HG03097 (cell line): ENCODE measurements at regions not wholly inside any gene's neighbourhood (a gene's known extent, or its start where the extent isn't known, plus 50 kb on each side); places are given as distances from the start of the nearest gene placed in this dataset.
"Not testable (repeated sequence)": the region's sequence is repeated elsewhere in the genome, so short reads cannot be mapped to it uniquely, and the experiment has no call there.

Source experiments
- ATAC-seq: cut with Tn5 transposase; IDR thresholded peaks from one replicate; pipeline ENCODE4 v1.9.1; 2021; ENCODE audit not compliant: unreplicated experiment, low FRiP score

DNA sequence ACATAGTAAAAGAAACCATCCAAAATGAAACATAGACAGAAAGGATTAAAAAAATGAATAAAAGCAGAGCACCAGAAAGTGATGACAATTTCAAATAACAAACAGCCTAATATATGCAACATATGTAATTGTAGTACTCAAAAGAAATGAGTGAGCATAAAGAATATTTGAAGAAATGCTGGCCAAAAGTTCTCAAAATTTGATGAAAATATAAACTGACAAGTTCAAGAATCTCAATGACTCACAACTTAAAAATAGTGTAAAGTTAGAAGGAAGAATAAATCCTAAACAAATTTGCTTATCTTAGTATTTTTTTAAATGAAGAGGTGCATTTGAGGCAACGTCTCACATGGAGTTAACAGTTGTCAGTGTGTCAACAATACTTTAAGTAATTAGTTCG lies 498.9 kb downstream of the SLC6A15 start:
- ATAC-seq, result no peak

DNA sequence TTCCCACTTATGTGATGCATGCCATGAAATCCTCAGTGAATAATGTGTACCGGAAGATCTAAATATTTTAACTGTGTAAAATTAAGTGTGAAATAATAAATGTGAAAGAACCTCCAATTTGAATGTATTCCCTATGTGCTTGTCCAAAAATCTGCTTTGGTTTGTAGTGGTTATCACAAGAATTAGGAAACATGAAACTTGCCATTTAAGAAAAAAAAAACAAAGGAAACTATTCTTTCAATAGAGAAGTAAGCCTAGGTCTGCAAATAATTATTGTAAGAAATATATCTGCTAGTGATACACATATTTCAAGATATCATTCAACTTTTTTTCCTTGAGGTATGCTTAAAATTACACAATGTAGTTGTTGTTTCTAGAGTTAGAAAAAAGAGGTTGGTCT lies 500.4 kb downstream of the SLC6A15 start:
- ATAC-seq, result no peak

DNA sequence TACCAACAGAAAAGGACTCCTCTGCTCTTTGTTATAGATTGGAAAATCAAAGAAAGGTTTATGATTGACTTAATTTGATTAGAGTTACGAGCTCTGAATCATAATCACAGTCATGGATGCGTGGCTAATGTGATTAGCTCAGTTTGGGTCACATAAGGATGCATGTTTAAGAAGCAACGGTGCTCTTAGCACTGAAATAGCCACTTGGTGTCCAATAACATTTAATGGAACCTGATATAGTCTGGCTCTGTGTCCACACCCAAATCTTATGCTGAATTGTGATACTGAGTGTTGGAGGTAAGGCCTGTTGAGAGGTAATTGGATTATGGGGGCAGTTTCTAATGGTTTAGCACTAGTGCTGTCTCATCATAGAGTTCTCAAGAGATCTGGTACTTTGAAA lies 501.6 kb downstream of the SLC6A15 start:
- no peak for ATAC-seq

DNA sequence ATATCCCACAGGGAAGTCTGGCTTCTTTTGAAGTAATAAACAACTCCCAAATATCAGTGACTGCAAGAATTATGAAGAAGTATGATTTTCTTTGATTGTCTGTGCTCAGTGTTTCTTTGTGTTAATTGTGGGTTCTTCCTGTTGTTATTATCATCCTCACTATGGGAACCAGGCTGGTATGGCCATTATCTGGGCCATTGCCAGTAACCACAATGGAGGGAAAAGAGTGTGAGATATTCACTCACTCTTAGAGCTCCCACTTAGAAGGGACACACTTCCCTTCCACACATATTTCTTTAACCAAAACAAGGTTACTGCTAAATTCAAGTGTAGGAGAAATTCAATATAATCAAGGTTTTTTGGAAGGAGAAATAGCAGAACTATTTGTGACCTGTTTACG lies 503.7 kb downstream of the SLC6A15 start:
- ATAC-seq, result no peak

DNA sequence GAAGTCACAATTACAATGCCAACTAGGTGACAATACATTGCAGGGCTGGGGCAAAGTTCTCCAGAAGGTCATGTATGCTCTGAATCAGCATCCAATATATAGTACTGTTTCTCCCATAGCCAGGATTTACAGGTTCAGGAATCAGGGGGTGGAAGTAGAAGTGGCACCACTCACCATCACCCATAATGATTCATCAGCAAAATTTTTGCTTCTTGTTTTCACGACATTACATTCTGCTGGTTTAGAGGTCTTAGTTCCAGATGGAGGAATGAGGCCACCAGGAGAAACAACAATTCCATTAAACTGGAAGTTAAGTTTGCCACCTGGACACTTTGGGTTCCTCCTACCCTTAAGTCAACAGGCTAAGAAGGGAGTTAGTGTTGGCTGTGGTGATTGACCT lies 505.9 kb downstream of the SLC6A15 start:
- ATAC-seq, result not testable (repeated sequence)

DNA sequence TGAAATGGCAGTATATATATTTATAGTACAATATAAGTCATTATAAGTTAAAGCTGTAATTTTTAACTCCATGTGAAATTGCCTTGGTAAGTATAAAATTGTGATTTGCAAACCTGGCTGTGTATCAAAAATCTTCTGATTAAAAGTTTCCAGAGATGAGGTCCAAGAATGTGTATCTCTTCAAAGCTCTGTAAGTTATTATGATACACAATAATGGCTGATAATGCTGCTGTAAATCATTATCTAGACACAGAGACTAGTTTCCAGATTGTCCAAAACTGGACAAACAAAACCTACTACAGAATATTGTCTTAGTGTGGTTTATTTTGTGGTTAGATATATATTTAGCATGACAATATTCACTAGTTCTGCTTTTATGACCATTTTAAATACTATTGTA lies 514.8 kb downstream of the SLC6A15 start:
- no peak for ATAC-seq

DNA sequence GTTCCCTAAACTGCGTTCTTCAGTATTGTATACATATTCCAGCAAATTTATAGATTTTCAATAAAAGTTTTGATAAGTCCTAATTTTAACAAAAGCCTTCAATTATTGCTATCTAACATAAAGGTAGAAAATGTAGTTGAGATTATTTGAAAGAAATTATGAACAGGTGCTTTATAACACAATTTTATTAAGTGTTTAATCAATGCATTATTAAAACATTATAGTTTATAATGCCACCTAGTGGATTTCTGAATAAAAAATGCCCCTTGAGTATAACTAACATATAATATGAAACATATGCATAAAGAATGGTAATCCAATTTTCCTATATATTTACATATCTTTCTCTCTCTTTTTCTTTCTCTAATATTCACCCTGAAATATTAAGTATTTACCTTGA lies 515.3 kb downstream of the SLC6A15 start:
- ATAC-seq, result no peak

DNA sequence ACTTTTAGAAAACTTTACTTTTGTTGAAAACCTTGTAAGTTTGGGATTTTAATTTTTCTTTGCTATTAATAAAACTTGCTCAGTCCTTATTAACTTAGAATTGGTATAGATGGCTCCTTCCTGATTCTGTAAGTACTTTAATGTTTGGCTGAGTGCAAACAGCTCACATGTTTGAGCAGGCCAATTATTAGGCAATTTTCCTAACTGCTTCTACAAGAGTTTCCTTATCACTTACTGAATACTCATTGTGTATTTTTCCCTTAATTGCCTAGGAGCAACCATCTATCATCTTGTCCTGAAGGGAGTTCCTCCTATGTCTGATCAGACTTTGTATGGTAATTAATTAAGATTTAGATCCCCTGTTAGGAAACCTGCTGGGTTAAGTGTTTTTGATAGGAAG lies 521.4 kb downstream of the SLC6A15 start:
- ATAC-seq, result not testable (repeated sequence)

DNA sequence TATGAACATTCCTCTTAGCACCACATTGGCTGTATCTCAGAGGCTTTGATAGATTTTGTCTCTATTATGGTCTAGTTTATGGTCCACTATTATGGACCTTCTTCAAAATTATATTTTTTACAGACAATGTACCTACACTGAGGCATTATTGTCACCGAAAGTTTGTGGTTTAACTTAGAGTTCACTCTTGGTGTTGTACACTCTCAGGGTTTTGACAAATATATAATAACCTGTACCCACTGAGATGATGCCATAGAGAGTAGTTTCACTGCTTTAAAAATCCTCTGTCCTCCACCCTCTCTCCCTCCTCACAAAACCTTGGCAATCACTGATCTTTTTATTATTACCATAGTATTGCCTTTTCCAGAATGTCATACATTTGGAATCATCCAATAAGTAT lies 528.2 kb downstream of the SLC6A15 start:
- ATAC-seq, result no peak

DNA sequence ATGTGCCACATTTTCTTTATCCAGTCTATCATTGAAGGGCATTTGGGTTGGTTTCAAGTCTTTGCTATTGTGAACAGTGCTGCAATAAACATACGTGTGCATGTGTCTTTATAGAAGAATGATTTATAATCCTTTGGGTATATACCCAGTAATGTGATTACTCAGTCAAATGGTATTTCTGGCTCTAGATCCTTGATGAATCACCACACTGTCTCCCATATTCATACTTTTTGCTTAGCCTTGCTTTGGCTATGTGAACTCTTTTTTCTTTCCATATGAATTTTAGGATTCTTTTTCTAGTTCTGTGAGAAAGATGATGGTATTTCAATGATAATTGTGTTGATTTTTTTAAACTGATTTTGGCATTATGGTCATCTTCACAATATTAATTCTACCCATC lies 530.1 kb downstream of the SLC6A15 start:
- ATAC-seq, result not testable (repeated sequence)

DNA sequence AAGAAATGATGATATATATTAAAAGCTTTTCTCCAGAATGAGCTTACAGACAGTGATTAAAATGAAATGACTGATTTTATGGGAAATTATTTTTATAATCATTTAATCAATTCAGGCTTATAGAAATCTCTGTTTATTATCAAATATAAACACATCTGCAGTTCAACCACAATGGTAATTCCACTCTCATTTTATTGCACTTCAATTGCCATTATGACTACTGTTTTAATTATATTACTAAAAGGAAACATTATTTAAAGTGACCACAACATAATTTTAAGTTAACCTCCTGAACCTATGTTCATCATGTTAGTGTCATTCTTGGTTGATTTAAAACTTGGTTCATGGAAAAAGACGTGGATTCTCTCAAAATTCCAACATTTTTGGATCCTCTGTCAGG lies 536.3 kb downstream of the SLC6A15 start:
- no peak for ATAC-seq

DNA sequence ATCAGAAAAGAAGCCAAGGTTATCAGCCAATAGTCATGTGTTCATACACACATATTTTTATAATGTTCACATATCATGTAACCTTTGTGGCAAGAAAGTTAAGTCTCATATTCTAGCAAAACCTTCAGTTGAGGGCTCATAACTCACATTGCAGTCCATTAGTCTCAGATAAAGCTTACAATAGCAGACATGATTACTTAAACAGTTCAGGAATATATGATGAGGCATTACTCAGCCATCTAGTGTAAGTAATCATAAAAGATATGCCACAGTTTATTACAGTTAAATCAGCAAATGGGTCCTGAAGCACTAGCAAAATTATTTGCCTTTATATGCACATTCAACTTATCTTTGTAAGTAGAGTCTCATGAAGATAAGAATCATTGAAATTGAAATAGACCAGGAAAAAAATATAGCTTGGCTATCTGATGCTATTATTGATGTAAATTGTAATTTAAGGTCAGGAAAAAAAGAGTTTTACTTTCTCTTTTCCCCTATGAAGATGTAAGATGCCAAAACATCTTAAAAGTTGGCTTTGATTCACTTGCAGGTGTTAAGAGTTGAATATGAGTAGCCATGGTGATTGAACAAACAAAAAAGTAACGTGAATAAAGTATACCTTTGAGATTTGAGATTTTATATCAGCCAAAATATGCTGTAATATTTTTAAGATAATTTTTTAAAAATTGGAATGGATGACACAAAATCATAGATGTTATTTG lies 537.0 kb downstream of the SLC6A15 start:
- no peak for ATAC-seq

DNA sequence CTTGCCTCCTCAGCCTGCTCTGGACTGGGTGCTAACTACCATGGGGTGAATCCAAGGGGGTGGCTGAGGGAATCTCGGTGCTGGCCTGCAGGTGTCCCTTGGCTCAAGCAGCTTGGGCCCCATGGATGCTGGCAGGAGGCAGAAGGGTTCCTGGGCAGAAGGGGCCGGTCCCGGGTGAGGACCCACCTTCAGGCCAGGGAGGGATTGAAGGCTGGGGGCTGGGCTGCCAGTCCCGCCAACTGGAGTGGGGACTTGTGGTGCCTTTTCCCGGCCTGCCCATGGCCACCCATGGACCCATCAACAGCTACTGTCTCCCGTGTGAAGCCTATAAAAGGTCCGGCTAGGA lies 550.1 kb downstream of the SLC6A15 start:
- no peak for ATAC-seq

DNA sequence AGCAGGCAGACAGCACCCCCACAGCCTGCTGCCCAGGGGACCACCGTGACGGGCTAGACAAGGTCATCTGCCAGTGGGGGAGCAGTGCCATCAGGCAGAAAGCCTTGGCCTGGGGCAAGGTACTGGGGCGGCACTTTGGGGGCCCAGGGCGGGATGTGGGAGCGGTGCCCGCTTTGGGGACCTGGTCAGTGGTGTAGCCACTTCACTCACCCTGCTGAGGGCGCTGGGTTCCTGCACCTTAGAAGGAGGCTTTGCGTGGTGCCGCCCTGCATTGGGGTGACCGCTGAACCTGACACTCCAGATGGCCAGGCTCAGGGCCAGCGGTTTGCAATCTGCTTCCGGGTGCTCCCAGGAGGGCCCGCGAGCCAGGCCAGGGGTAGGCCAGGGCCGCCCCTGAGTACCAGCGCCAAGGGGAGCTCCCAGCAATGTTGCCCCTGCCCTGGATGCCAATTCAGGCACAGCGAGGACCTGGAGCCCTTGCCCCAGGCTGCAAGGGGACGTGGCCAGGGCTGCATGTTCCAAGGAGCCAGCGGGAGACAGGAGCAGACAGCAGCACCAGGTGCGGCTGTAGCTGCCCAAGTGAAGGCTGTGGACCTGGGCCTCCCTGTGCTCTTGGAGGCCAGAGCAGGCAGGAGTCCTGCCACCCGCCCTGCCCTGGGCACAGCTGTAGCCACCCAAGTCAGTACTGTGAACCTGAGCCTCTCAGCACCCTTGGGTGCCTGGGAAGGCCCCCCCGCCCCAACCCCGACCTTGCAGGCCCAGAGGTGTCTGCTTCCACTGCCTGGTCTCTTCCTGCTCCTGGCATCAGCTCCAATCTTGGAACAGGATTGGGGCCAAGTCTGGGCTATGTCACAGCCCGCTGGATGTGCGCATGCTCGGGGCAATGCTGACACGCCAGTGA lies 550.7 kb downstream of the SLC6A15 start:
- ATAC-seq, result no peak

DNA sequence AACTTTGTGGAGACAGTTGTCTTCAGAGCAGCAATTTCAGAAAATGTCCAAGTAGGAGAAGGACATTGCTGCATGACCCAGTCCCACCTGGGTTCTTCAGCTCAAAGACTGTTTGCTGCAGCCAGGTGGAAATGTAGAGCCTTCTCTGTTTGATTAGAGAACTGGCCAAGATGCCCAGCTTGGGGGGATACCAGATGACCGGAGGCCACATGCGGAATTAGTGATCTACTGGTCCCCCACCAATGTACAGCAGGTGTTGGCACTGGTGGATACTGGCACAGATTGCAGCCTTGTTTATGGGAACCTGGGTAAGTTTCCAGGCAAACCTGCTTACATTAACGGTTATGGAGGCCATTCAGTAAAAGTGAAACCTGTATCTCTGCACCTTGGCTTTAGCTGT lies 555.3 kb downstream of the SLC6A15 start:
- no peak for ATAC-seq

DNA sequence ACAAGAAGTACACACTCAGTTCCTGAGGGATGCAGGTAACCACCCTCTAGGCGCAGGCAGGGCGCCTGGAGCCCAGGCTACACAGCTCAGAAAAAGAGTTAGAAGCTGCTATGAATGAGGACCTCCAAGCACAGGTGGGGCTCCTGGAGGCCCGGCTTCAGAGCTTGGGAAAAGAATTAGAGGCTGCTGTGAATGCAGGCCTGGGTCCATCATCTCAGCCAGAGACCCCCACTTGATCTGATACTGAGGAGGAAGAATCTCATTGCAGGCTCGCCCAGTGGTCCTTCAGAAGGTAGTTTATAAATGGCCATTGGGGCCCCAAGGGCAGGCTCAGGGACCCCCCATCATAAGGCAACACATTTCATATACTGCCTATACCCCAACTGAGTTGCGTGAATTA lies 556.4 kb downstream of the SLC6A15 start:
- ATAC-seq, result no peak

DNA sequence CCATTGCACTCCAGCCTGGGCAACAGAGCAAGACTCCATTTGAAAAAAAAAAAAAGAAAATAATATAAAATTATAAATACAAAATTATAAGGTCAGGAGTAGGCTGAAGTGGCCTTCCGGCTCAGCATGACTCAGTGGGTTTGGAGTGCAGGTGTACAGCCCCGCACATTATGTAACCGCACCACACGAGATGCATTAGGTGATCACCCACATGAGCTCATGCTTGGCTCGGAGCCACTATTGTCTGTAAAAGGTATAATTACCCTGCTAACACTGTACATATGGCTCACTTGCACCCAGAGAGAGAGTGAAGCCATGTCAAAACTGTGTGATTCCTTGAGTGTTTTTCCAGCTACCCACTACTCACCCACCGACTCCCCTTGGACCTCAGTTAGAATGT lies 557.0 kb downstream of the SLC6A15 start:
- ATAC-seq, result no peak

DNA sequence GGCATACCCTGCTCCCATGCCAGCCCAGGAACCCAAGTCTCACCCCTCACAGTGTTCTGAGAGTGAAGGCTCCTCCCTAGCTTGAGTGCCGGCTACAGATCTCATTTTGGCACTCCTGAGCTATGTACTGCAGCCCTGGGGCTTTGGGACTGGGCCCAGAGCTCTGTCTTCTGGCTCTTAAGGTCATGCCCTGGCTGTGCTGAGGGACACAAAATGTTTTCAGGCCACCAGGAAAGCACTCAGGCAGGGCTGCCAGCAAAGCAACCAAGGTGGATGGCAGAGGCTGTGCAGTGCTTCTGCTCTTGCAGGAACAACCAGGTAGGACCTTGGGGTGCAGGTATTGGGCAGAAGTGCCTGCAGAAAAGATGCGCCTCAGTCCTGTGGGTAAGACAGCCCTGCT lies 564.0 kb downstream of the SLC6A15 start:
- no peak for ATAC-seq

DNA sequence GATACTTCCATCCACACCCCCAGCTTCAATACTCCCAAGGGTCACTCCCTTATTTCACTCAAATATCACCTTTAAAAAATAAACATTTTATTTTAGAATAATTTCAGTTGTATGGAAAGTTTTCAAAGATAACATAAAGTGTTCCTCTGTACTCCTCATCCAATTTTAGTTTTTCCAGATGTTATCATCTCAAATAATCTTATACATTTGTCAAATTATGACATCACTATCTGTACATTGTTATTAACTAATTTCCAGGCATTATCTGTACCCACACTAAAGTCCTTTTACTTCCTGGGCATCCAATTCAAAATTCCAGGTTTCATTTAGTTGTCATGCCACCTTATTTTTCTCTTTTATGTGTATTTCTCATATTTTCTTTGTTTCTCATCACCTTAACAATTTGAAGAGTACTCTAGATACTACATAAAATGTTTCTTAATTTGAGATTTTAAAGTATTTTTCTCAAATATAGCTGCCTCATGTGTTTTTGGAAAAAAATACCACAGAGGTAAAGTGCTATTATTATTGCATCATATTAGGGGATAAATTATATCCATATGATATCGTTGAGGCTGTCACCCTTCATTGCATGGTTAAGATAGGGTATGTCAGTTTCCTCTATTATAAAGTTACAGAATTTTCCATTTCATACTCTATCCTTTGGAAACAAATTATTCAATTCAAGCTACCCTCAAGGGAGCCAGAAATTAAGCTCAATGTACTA lies 571.0 kb downstream of the SLC6A15 start:
- ATAC-seq, result no peak

DNA sequence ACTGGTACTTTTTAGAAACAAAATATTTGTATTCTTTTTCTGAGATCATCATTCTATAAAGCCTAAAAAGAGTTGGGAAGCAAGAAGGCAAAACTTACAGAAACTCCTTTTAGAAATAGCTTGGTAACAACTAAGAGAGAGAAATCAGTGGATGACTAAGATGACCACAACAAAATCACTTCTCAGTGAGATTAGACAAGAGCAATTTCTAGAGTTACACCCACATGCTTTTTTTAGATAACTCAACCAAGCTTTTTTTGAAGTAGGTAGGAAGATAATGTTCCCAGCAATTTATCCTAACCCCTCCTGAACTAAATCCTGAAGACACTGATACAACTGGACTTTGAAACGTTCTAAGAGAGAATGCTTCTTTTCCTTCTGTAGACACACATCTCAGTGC lies 576.4 kb downstream of the SLC6A15 start:
- no peak for ATAC-seq

DNA sequence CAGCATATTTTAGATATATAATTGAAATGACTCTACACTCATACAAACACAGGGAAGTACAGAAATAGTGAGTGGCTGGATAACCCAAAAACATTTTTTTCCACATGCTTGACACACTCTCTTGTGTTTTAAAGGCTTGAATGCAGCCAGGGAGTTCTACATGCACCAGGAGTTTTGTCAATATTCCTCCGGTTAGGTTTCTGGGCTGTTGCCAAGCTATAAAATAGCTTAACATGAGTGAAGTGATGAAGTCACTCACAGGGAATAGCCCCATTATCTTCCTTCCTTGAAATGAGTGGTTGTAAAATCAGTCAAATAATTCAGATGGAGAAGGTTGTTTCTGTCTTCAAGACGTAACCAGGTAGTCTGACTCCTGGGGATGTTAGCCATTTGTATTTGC lies 582.7 kb downstream of the SLC6A15 start:
- ATAC-seq, result no peak

DNA sequence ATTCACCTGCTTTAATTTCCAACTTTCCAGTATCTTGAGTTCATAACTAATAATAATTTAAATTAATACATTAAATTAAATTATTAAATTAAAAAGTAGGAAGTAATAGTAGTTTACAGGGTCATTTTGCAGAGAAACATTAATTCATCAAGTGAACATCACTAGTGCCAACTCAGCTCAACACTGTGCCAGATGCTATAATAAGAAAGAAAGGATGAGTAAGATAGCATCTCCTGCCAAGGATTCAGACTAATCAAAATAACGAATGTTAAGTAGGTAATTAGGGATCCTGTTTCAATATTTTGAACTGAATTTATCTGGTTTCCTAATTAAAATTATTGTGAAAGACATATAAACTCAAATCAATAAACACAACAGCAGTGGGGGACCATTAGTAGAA lies 596.7 kb downstream of the SLC6A15 start:
- ATAC-seq, result no peak
